Activated naive CD4-positive, alpha-beta T cell treated with anti-CD3 and anti-CD28 coated beads, Interleukin-2, amount 50 U/mL, for 16 hours (primary cell): ENCODE measurements at regions not wholly inside any gene's neighbourhood (a gene's known extent, or its start where the extent isn't known, plus 50 kb on each side); places are given as distances from the start of the nearest gene placed in this dataset.

Experiments
- DNase-seq: peaks from one replicate; pipeline ENCODE4 v3.0.0-alpha.2; 2020

DNA sequence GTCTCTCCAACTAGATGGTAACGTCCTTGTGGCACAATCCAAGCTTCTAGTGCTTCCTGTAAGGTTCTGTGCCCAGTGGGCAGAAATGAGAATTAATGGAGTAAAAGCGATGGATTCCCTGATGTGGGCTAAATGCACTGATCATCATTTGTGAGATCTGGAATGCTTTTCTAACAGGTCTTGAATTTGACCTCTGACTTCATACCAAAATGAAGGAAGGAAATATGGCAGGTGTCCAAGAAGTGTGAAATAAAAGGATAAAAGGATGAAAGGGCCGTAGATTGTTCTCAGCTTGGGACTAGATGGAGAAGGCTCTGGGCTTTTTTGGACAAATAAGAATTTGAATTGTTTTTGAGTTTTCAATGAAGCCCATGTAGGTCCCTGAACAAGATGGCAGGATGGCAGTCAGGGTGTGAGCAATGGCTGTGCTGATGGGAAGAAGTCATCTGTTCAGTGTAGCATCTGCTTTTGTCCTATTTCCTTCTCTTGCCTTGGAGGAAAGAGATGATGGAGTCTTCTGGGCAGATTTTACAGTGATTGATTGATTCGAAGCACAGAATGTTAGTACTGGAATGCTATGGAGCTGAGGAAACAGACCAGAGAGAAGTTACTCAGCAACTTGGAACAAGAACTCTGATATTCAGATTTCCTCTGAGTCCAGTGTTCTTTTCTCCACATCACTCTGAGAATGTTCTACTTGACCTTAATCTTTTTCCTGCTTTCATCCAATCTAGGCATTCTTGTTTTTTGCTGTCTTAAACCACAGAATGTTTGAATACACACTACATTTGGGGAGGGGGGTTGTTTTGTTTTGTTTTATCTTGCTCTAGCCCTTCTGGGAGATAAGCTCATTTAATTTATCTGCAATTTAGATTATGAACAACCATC lies 286.0 kb downstream of the HLX start:
- DNase-seq, result no peak

DNA sequence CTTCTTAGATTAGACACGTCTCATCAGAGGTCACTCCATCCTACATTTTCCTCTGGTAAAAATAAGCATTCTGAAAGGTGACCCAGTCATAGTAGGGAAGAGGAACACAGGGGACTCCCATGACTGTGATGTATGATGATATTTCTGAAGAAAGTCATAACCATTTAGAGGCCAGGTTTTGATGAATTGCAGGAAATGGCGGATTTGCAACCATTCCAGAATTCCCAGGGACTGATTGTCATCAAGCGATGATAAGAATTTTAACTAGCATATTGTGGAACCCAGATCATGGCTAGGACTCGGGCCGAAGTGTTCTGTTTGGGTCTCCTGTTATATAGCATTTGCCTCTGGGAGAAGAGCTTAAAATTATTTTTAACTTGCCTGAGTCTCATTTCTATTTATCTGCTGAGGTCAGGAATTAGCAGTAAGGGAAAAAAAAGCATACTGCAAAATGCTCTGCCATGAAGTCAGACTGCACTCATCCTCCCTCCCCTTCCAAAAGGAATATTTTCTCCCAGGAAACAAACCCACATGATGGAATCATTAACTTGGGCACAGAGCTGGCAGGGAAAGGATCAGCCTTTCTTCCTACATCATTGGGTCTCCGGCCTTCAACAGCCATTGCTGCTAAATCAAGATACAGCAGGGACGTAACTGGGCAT lies 286.7 kb downstream of the HLX start:
- no peak for DNase-seq

DNA sequence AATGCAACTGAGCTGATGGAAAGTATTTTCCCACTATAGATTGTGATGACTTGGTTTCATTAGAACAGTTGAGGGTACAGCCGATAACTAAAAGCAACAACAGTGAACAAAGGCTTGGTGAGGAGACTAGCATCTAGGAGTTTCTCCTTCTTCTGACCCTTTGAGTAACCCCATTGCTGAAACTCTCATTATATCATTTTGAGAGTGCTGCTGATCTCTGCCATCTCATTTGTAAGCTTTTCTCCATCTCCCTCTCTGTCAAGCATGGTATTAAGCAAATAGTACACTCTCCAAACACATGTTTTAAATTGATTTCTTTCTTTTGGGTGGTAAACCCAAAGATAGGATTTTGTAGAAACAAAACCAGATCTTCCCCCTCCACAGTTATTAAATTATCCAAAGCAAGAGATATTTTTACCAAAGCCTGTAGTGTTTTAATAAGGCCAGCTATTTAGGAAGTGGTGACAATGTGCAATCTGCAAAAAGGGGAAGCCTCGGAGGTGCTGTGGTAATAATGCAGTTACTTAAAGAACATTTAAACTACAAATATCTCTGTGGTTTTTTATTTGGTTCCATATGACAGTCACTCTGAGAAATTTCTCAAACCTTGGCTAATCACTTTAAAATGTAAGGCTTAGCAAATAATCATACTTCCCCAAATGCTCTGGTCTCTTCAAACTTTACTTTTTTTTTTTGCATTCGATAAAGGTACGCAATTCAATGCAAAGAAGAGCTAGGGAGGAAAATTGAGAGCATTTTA lies 287.5 kb downstream of the HLX start:
- DNase-seq, result no peak

DNA sequence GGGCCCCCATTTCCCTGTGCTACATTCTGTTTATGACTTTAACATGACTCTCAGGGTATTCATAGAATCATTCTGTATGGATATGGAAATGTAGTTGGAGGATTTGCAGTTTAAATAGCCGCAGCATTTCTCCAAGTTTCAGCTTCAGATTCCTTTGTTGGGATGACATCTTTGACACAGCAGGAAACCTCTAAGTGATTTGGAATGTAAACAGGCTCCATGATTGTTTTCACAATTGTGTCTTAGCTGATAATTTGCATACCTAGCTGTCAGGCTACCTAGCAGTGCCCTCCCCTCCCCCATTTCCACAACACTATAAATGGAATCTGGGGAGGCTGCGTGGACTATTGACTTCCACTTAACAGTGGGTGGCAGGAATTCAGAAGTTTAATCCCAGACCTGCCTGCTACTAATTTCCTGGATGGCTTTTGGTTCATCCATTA lies 290.2 kb downstream of the HLX start:
- DNase-seq, result no peak

DNA sequence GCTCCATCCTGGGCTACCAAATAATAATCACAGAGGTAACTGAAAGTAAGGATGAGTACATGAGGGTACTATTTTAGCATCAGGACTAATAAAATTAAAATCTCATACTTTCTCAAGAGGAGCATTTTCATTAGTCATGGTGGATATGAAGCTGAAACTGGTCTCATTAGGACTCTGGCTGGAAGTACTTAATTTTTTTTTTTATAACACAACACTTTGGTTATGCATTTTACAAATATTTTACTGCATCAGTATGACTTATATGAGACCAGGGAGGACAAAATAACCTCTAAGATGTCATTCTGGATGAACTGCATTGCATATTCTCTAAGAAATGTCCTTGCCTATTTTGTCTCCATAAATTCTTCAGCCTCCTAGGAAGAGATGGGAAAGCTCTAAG lies 290.9 kb downstream of the HLX start:
- no peak for DNase-seq

DNA sequence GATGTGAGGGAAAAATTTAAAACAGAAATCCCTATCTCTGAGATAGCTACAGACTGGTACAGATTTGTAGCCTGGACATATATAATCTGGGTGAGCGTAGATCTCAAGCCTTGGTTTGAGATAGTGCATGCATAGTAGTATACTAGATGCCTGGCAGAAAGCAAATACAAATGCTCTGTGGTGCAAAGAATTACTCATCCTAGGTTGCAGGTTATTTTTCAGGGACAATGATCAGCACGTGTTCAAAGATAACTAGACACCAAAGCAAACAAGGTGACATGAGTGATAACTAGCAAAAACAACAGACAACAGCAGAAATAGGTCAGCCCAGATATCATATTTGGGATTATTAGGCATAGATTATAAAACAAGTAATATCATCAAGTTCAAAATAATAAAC lies 292.5 kb downstream of the HLX start:
- DNase-seq, result no peak

DNA sequence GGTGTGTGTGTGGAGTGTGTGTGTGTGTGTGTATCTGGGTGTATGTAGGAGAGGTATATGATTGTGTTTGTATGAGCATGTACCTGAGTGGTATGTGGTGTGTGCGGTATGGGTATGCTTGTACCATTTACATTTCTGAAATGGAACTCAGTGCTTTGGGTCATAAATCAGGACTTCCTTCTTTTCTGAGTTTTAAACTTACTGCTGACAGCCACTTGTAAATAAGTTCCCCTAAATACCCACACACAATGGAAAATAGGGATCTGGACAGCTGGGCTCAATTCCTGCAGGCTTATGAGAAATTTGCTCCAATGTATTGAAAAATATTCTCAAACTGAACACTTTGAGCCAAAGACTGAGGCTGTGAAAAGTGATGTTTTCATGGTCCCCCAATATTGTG lies 293.6 kb downstream of the HLX start:
- no peak for DNase-seq

DNA sequence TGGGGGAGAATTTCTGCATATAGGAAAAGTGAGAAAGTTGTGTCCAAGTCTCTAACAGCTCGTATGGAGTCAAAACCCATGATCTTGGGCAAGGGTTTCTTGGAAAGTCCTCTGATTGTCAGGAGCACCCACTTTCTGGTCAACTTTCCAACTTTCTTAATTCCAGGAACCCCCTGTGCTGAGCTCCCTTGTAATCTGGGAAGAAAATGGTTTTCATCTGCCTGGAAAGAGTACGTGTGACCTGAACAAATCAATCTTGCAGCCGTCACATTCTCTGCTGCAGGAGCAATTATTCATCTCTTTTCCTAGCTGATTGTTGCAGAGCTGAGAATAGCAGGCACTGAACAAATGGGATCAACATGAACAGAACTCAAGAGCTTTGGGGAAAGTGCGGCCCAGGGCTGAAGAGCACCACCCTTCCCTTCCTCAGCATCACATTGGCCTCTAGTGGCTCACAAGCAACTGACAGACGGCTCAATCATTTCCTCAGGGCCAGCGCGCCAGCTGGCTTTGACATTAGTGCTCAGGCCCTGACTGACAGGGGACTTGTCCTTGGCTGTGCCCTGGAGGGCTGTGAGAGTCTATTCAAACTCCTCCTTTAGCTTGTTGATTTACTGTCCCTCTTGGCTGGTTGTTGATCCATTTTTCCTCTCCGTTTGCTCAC lies 295.2 kb downstream of the HLX start:
- no peak for DNase-seq

DNA sequence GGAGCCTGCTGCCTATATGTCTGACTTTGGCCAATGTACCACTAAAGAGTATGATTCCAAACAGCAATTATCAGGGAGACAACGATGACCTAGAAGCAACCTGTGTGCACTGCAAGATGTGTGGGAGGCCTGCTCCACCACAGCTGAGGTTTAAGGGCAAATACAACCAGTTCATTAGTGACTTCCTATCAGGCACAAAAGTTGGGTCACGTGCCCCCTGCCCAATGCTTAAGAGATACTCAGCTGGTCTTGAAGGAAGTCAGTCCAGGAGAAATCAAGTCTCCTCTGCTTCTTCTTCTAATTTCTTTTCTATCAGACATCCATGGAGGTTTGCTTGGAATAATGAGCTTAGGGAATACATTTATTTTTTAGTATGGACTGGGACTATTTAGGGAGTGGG lies 296.0 kb downstream of the HLX start:
- no peak for DNase-seq

DNA sequence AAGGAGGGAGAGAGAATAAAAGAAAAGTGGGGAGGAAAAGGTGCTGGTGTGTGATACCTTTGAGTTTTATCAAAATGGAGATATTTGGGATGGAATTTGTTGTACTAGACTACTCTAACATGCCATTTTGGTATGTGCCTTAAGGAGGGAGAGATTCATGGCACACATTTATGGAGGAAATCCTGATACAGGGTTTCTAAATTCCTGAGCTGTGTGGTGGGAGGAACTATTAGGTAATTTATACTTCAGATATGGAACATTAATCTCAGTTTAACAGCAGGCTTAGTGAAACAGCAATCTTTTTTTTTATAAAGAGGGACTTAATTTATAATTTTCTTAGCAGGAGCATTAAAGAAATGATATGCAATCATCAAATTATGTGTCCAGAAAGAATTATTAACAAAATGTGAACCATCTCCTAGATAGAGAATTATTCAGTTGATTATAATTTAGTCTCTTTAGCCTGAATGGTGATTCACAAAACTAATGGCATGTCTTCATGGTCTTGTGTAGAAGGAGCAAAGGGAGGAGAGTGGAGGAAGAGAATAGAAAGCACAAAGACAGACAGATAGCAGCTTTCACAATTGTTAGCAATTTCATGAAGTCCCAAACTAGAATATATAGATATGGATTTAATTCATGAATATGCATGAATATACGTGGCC lies 301.6 kb downstream of the HLX start:
- no peak for DNase-seq

DNA sequence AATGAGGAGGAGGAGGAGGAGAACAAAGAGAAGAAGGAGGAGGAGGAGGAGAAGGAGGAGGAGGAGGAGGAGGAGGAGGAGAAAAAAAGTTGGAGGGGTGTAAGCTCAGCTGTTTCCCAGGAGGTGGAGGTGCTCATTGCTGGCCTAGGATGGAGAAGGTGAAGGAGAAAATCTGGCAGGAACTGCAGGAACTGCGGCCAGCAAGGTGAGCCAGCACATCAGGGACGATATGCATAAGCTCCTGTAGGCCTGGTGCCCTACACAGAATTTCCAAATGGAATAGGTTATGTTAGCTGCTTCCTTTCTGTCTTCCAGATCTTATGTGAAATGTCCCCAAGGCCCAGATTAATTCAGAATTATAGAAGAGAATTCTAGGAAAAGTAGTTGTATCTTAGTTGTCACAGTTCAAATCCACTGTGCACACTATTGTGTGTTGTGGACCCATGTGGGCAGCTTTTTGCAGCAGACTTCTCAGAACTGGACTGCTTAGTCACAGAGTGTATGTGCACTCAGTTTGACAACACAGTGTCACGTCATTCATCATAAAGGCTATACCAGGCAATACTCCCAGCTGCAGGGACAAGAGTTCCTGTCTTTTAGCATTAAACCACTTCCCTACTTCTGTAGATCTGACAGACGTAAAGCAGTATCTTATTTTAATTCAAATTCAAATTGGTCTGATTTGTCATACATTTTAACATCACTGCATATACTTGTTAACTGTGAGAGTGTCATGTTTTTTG lies 303.7 kb downstream of the HLX start:
- no peak for DNase-seq

DNA sequence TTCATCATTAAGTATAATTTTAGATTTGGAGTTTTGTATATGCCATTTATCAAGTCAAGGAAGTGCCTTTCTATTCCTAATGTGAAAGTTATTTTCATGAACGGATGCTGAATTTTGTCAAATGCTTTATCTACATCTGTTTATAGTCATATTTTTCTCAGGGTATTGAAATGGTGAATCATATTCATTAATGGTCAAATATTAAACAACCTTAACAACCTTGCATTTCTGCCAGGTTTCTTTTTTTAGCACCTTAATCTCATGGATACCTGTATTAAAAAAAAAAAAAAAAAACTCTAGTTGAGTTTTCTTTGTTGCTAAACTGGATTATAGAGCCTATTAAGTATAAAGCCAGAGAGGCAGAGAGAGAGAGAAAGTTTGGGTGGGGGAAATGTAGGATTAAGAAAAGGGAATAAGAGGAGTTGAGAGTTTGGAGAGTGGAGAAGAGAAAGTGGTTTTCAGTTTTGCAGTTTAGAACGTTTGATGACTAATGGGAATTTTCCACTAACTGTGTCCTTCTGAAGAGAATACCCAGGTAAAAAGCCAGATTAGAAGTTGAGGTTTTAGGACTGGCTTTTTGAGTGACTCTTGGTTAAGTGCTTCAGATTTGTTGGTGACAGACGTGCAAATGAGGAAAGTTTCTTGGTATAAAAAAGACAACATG lies 305.0 kb downstream of the HLX start:
- no peak for DNase-seq

DNA sequence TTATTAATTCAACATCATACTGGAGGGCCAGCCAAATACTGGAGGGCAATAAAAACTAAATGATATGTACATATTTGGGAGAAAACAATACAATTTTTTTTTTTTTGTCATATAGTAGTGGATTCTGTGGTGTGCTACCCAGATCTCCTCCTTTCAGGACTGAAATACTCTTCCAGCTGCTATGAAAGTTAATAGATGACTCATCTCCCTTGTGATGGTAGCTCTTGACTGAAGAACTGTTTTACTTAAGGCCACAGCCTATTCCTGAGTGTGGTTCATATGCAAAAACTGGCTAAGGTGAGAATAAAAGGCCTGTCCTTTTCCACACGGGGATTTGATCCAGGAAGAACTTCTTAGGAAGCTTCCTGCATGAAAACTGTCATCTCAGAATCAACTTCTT lies 307.9 kb downstream of the HLX start:
- no peak for DNase-seq

DNA sequence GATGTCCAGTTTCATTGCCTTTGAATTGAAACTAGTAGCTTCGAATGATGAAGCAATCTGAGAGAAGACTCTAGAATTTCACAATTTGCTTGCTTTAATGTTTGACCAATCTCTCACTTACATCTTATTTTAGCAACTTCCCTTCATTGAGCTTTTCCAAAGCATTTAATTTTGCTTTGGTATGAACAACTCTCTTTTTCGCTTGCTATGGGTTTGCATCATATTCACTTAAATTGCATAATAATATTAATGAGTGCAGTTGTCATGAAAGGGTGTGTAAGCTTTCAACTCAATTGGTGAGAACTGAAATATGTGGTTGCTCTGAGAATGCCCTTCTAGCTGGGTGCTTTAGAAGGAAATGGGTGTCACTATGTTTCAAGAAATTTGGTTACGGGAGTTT lies 309.2 kb downstream of the HLX start:
- DNase-seq, result no peak

DNA sequence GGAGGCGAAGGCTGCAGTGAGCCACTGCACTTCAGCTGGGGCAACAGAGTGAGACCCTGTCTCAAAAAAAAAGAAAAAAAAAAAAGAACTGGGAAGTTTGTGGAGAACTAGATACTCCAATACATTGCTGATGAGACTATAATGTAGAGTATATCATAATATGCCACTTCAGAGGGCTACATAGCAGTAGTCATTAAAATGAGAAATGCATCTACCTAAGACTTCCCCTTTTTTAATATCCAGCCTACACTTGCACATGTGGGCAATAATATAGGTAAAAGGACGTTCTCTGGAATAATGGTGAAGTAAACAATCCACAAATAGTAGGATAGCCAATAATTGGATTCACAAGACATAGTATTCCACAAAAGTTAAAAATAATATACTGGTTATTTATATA lies 311.0 kb downstream of the HLX start:
- DNase-seq, result no peak

DNA sequence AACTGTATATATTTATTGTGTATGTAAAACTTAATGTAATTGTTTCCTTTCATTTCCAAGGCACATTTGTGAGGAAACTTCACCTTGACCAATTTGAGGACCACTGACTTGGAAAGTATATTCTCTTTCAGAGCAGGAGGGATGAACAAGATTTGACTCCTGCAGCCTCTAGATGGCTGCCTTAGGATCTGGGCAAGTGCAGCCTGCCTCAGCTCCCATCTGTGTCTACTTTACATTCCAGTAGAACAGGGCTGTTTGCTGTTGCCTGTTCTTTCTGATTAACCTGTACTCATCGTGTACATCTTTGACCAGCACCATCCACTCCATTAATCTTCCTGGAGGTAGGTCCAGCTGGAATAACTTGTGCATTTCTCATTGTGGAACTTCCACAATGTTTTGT lies 312.8 kb downstream of the HLX start:
- DNase-seq, result no peak

DNA sequence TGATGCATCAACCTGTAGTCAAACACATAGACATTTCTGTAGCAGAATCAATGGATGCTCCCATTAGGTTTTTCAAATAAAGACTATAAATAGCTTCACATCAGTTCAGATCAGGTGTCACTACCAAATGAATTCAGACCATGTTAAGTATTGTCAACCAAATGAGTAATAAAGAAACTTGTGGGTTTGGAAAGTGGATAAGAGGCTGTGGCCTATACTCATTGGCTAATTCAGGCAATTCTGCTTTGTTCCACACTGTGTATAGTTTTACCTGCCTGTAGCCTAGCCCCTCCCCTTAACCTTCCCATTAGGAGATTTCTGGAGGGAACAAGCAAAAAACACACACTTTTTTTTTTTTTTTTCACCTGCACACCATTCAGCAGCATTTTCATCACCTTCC lies 321.2 kb downstream of the HLX start:
- no peak for DNase-seq

DNA sequence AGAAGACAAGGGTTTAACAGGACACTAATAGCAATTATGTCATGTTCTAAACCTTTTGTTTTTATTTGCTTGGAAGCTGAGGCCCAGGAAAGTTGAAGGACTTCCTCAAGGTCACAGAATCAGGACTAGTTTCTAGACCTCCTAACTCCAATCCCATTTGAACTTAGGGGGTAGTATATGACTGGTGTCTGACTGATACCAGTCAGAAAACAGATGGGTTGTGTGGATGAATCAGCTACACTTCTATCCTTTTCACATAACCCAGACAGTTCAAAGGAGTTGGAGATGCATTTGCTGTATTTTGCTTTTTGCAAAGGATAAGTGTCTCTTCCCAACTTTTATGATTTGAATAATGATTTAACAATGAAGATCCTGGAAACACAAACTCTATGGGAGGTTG lies 322.5 kb downstream of the HLX start:
- DNase-seq, result no peak

DNA sequence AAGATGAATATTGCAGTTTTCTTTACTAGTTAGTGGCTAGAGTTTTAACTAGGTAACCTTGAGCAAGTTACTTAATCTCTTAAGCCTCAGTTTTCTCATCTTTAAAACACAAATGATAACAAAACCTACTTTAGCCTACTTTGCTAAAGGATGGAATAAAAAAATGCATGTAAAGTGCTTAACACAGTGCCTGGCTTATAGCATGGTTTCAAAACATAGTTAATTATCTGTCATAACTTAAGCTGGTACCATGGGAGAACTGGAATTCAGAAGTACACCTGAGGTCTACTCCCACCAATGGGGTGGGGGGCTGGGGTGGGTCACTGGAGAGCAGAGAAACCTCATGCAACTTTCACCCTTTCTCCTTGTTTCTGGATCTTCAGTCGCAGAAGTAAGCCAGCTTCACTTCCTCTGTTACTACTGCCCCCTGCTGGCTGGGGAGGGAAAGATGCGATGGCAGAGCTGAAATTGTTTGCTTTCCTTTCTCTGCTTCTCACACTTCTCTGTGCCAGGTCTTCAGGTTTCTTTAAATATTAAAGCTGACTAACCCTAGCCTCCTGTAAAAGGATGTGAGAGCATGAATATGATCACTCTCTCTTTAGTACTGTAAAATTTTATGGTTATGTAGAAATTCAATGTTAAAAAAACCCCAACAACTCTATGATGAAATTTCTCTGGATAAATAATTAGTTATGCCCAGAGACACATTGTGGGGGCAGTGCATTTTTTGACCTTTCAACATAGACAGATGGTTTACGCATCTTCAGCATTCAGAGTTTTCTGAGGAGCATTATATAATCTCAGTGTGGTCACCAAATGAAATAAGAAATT lies 324.2 kb downstream of the HLX start:
- DNase-seq, result peak; percentile 62

DNA sequence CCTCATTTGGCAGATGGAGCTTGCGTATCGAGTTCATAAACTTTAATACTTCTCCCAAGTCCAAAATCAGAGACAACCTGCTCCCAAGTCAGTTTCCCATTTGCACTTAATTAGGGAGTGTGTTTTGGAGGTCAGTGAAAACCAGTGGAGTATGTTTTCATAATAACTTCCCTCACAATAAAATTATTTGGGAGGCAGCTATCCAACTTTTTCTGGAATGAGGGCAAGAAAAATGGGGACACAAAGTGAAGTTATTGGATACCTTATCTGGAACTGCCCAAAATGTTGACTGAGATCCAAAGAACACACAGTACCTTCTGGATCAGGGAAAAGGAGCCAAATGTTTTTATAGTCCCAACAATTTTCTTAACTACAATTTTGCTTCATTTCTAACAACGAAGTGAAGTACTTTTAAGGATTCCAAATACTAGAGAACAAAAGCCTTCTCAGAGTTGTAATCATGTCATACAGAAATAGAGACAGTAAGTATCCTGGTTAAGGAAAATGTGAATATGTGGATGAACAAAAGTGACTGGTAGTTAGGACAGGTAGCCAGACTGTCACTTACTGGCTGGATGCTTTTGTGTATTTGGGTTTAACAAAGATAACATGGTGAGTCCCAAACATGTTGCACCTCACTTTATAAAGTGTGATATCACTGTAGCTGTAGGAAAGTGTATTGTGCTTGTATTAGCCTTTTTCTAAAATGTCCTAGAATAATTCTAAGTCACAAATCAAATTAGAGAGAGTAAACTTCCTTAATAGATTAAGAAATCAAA lies 325.0 kb downstream of the HLX start:
- DNase-seq, result no peak
